Psoas muscle (tissue), 7 donors: ENCODE measurements at regions not wholly inside any gene's neighbourhood (a gene's known extent, or its start where the extent isn't known, plus 50 kb on each side); places are given as distances from the start of the nearest gene placed in this dataset.

Experiments
- ATAC-seq, 4 donors: fragments of 200-7000 bp; cut with Tn5 transposase; one replicate each; pipeline ENCODE4 v1.9.1; 2020; ENCODE audit warnings: moderate library complexity in 3 of 4, mild to moderate bottlenecking in 2 of 4
- DNase-seq, 2 donors: peaks; one replicate each; pipeline ENCODE4 v3.0.0-alpha.2; 2020
- H3K27ac ChIP-seq: fragments of 200-600 bp; one replicate; pipeline ENCODE4 v1.8.0; 2022
- H3K27me3 ChIP-seq, 3 donors: fragments of 200-600 bp in 1 of 3; one replicate each; pipeline versions ENCODE4 v1.6.1 to v1.8.0; 2013 to 2022; ENCODE audit warnings: low read length in 2 of 3, mild to moderate bottlenecking in 2 of 3, moderate library complexity in 1 of 3; ENCODE audit not compliant: insufficient read depth in 3 of 3
- H3K36me3 ChIP-seq, 2 donors: fragments of 200-600 bp in 1 of 2; one replicate each; pipeline versions ENCODE4 v1.6.1 to v1.8.0; 2013 to 2022; ENCODE audit warnings: low read depth in 1 of 2, mild to moderate bottlenecking in 1 of 2, moderate library complexity in 1 of 2; ENCODE audit not compliant: insufficient read depth in 1 of 2
- H3K4me1 ChIP-seq: fragments of 200-600 bp; one replicate; pipeline ENCODE4 v1.8.0; 2022
- H3K4me3 ChIP-seq: fragments of 200-600 bp; one replicate; pipeline ENCODE4 v1.8.0; 2022; ENCODE audit warnings: mild to moderate bottlenecking
- H3K9me3 ChIP-seq: fragments of 200-600 bp; one replicate; pipeline ENCODE4 v1.8.0; 2022
- WGBS, 3 donors: extraction: QIAGEN DNeasy Blood & Tissue Kit; methylation state at CpG; one replicate each; pipeline versions ENCODE4 v1.1.6 to v1.1.7; 2013; 5-methylcytosine and 5-hydroxymethylcytosine counted together
- intact Hi-C, 2 donors: fragments of 100-400 bp; cut with DNase I; formaldehyde crosslinking; loops; one replicate each; pipeline versions ENCODE4 v1.11.0 to v1.14.2; 2022
- TF ChIP-seq, protein P1 (sequence below): fragments of 200-600 bp; IDR thresholded peaks from one replicate; pipeline ENCODE4 v1.8.0; 2022; ENCODE audit warnings: antibody characterized with exemption
- donor health status: healthy with polysubstance abuse.
- donor health status: DM: no; HTN: no; CAD: no; lungs with moderate emphysema.
- donor health status: Bipolar disorder and iron deficiency.
- donor health status: healthy.
- donor health status: DM: yes; HTN: yes; CAD: no.
- donor health status: DM: no; HTN: no; CAD: no.
- donor health status: DM: yes; HTN: yes; CAD: no.

DNA sequence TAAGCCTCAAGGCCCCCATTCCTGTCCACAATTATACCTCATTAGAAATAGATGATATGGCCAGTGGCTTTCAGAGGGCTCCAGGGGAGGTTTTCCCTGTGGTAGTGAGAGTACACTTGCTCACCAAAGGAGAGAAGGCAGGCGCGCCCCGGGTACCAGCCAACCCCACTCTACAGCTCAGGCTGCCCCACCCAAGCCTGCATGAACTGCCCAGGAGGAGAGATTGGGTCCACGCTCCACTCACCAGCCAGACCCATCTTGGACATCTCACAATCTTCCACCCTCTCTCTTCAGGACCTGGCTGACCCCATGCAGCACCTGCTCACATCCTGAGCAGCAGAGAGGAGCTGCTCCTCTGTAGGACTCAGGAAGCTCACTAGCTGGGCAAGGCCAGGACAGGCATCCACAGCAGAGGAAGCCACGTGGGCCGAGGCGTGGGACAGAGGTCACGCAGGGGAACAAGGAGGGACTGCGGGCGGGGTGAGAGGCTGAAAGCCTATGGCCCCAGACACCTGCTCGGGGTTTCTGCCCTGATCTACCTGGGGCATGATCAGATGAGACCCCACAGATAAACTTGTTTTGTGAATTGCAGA is 53.9 kb upstream of the GLI2 start:
- 91 to 94% (median 91%) methylated on average over 9 to 11 of the region's 11 CpGs for WGBS, 3 donors
- Histone ChIP-seq H3K27me3 (peaks cover 0 to 5% (median 0%) of the 10 kb centered on the region in 3 donors), H3K27ac (no peak overlapping the region), H3K9me3 (no peaks in the 10 kb centered on the region), H3K36me3 (no peaks in the 10 kb centered on the region), H3K4me1 (peaks cover 3% of the 10 kb centered on the region), H3K4me3 (no peak overlapping the region)
- ATAC-seq: no peak
- no peak for DNase-seq
- TF ChIP-seq, protein P1, sequence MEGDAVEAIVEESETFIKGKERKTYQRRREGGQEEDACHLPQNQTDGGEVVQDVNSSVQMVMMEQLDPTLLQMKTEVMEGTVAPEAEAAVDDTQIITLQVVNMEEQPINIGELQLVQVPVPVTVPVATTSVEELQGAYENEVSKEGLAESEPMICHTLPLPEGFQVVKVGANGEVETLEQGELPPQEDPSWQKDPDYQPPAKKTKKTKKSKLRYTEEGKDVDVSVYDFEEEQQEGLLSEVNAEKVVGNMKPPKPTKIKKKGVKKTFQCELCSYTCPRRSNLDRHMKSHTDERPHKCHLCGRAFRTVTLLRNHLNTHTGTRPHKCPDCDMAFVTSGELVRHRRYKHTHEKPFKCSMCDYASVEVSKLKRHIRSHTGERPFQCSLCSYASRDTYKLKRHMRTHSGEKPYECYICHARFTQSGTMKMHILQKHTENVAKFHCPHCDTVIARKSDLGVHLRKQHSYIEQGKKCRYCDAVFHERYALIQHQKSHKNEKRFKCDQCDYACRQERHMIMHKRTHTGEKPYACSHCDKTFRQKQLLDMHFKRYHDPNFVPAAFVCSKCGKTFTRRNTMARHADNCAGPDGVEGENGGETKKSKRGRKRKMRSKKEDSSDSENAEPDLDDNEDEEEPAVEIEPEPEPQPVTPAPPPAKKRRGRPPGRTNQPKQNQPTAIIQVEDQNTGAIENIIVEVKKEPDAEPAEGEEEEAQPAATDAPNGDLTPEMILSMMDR: no peak
- intact Hi-C loops: loop anchor here in 1 of 2 donors (2.0 kb wide), 1 partner anchor 337 kb away; no protein-coding TSS in a partner anchor

- Histone ChIP-seq H3K4me3 (no peak overlapping the region), H3K27ac (no peak overlapping the region), H3K36me3 (peaks cover 0 to 2% of the 10 kb centered on the region in 2 donors), H3K9me3 (no peaks in the 10 kb centered on the region), H3K27me3 (peaks cover 0 to 5% (median 0%) of the 10 kb centered on the region in 3 donors), H3K4me1 (peaks cover 3% of the 10 kb centered on the region)
- WGBS, 3 donors: 70 to 85% (median 71%) methylated on average over 12 of the region's 12 CpGs
- TF ChIP-seq, protein P1: no peak
- DNase-seq (no peak), ATAC-seq (no peak)
- intact Hi-C loops: no loop called here
Measured at GRCh38 chr2:120682654-120683053, 53.0 kb upstream of the GLI2 start.

DNA sequence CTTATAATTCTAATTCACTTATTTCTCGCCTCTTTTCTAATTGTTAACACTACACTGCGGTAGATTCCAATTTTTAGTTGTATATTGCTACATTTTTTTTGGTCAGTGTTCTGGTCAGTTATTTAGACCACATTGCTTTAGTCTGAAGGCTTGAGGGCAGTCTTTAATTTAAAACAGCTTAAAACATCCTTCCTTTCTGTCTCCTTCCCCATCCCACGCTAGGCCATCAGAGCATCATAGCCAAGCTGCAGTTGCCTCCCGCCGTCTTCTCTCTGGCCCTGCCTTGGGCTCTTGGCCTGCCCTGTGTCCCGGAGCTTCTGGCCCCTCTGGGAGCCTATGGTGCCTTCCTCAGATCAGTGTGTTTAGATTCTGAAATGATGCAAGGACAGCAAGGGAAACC is 52.6 kb upstream of the GLI2 start:
- no peak for ATAC-seq
- Histone ChIP-seq H3K4me3 (no peak overlapping the region), H3K27ac (no peak overlapping the region), H3K27me3 (peaks cover 0 to 5% (median 0%) of the 10 kb centered on the region in 3 donors), H3K4me1 (peaks cover 3% of the 10 kb centered on the region), H3K9me3 (no peaks in the 10 kb centered on the region), H3K36me3 (peaks cover 0 to 2% of the 10 kb centered on the region in 2 donors)
- intact Hi-C loops: no loop called here
- DNase-seq: no peak
- TF ChIP-seq, protein P1: no peak
- WGBS, 3 donors: 72 to 92% (median 78%) methylated on average over 6 of the region's 6 CpGs

DNA sequence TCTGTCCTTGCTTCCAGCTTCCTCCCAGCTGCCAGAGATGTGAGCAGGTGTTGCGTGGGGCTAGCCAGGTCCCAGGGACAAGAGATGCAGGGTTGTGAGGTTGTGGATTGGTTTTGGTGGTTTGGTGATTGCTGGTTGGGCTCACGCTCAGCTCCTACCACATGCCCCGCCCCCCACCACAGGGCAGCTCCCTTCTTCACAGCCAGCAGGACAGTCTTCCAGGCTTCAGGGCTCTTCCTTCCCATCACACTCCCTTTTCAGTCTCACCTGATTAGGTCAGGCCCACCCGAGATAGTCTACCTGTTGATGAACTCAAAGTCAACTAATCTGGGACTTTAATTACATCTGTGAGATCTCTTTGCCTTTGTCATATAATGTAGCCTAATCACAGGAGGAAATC is 52.0 kb upstream of the GLI2 start:
- Histone ChIP-seq H3K9me3 (no peaks in the 10 kb centered on the region), H3K36me3 (peaks cover 0 to 2% of the 10 kb centered on the region in 2 donors), H3K4me3 (no peak overlapping the region), H3K27me3 (peaks cover 0 to 5% (median 0%) of the 10 kb centered on the region in 3 donors), H3K27ac (no peak overlapping the region), H3K4me1 (peaks cover 3% of the 10 kb centered on the region)
- 82 to 86% (median 85%) methylated on average over 4 of the region's 4 CpGs for WGBS, 3 donors
- TF ChIP-seq, protein P1: no peak
- ATAC-seq (no peak), DNase-seq (no peak)
- intact Hi-C loops: no loop called here
